Neural cell (in vitro differentiated cells): ENCODE measurements at regions not wholly inside any gene's neighbourhood (a gene's known extent, or its start where the extent isn't known, plus 50 kb on each side); places are given as distances from the start of the nearest gene placed in this dataset.

ENCODE experiments used
- H2AFZ ChIP-seq: fragments of 200-600, 300-800 bp; sonication (generic), shearing (Covaris generic); 2 replicates; pipeline ENCODE4 v1.6.0; 2014; ENCODE audit warnings: low read depth, mild to moderate bottlenecking, antibody characterized with exemption, low read length, moderate library complexity
- H3F3A ChIP-seq: fragments of 200-600 bp; shearing (Covaris generic); 2 replicates; pipeline ENCODE4 v1.6.1; 2016; ENCODE audit warnings: mild to moderate bottlenecking, moderate library complexity, mixed read lengths, antibody characterized with exemption, low read length; ENCODE audit not compliant: insufficient read depth, poor library complexity, severe bottlenecking
- H3K27ac ChIP-seq: fragments of 200-600, 300-800 bp; sonication (generic), shearing (Covaris generic); 2 replicates; pipeline ENCODE4 v1.5.1; 2014; ENCODE audit warnings: mild to moderate bottlenecking, low read length, moderate library complexity
- H3K27me3 ChIP-seq: fragments of 300-800, 200-600 bp; sonication (generic), shearing (Covaris generic); 2 replicates; pipeline ENCODE4 v1.6.0; 2014; ENCODE audit warnings: mild to moderate bottlenecking, low read depth, low read length, moderate library complexity; ENCODE audit not compliant: insufficient read depth
- H3K36me3 ChIP-seq: fragments of 300-800, 200-600 bp; sonication (generic), shearing (Covaris generic); 2 replicates; pipeline ENCODE4 v1.5.1; 2014; ENCODE audit warnings: mild to moderate bottlenecking, antibody characterized with exemption, low read length, moderate library complexity; ENCODE audit not compliant: insufficient read depth
- H3K4me2 ChIP-seq: fragments of 300-800, 200-600 bp; sonication (generic), shearing (Covaris generic); 2 replicates; pipeline ENCODE4 v1.6.0; 2014; ENCODE audit warnings: mild to moderate bottlenecking, low read length
- H3K4me3 ChIP-seq: fragments of 300-800, 200-600 bp; sonication (generic), shearing (Covaris generic); 2 replicates; pipeline ENCODE4 v1.5.1; 2014; ENCODE audit warnings: mild to moderate bottlenecking, low read length, moderate library complexity
- H3K79me2 ChIP-seq: fragments of 200-600 bp; shearing (Covaris generic); replicated peaks from 2 replicates; pipeline ENCODE4 v1.6.0; 2014; ENCODE audit warnings: mild to moderate bottlenecking, low read length, moderate library complexity; ENCODE audit not compliant: insufficient read depth
- H3K9ac ChIP-seq: fragments of 300-800, 200-600 bp; sonication (generic), shearing (Covaris generic); 2 replicates; pipeline ENCODE4 v1.6.1; 2016; ENCODE audit warnings: mild to moderate bottlenecking, low read length, mixed read lengths
- H3K9me2 ChIP-seq: fragments of 200-600 bp; shearing (Covaris generic); 2 replicates; pipeline ENCODE4 v1.6.1; 2016; ENCODE audit warnings: mild to moderate bottlenecking, low read length, mixed read lengths; ENCODE audit not compliant: insufficient read depth
- H3K9me3 ChIP-seq: fragments of 200-600, 300-800 bp; sonication (generic), shearing (Covaris generic); 2 replicates; pipeline ENCODE4 v1.6.1; 2016; ENCODE audit warnings: mild to moderate bottlenecking, mixed run types, low read length, moderate library complexity, mixed read lengths
- H4K20me1 ChIP-seq: fragments of 200-600 bp; shearing (Covaris generic); 2 replicates; pipeline ENCODE4 v1.6.1; 2016; ENCODE audit warnings: mild to moderate bottlenecking, mixed run types; ENCODE audit not compliant: insufficient read depth
- CTCF ChIP-seq: fragments of 450-650 bp; IDR thresholded peaks from 2 replicates; pipeline ENCODE4 v1.5.1; 2014; ENCODE audit warnings: antibody characterized with exemption, mild to moderate bottlenecking, moderate library complexity; ENCODE audit not compliant: poor library complexity, severe bottlenecking
- EP300 ChIP-seq: fragments of 450-650 bp; conservative IDR thresholded peaks from 2 replicates; pipeline ENCODE4 v1.6.1; 2014; ENCODE audit warnings: antibody characterized with exemption, mild to moderate bottlenecking, moderate library complexity; ENCODE audit not compliant: poor library complexity, severe bottlenecking
- EZH2 ChIP-seq: fragments of 200-600, 300-800 bp; shearing (Covaris generic), sonication (generic); IDR thresholded peaks from 2 replicates; pipeline ENCODE4 v1.6.1; 2014; ENCODE audit warnings: antibody characterized with exemption, low read length, borderline replicate concordance, mild to moderate bottlenecking; ENCODE audit not compliant: insufficient read depth, poor library complexity, severe bottlenecking
- MXI1 ChIP-seq: fragments of 450-650 bp; conservative IDR thresholded peaks from 2 replicates; pipeline ENCODE4 v1.6.1; 2014; ENCODE audit warnings: antibody characterized with exemption, mild to moderate bottlenecking; ENCODE audit not compliant: poor library complexity, severe bottlenecking
- POLR2AphosphoS5 ChIP-seq: IDR thresholded peaks from 2 replicates; pipeline ENCODE4 v1.6.1; 2012
- RAD21 ChIP-seq: fragments of 450-650 bp; conservative IDR thresholded peaks from 2 replicates; pipeline ENCODE4 v1.6.1; 2014; ENCODE audit warnings: antibody characterized with exemption, mild to moderate bottlenecking, moderate library complexity
- REST ChIP-seq: IDR thresholded peaks from 2 replicates; pipeline ENCODE4 v1.6.1; 2012; ENCODE audit warnings: borderline replicate concordance
- SMC3 ChIP-seq: fragments of 450-650 bp; conservative IDR thresholded peaks from 2 replicates; pipeline ENCODE4 v1.6.1; 2014; ENCODE audit warnings: antibody characterized with exemption, mild to moderate bottlenecking, moderate library complexity; ENCODE audit not compliant: poor library complexity
- TAF1 ChIP-seq: IDR thresholded peaks from 2 replicates; pipeline ENCODE4 v1.6.1; 2012; ENCODE audit warnings: low read depth

GRCh38 chr13:36571444-36571843, 102.4 kb upstream of the SERTM1 start:
- no peaks in the 10 kb centered on the region for H4K20me1 ChIP-seq
- H3K4me3 ChIP-seq = no peak overlapping the region
- no peak overlapping the region for H3K27ac ChIP-seq
- H3K9ac ChIP-seq = no peak overlapping the region
- TF ChIP-seq TAF1 = no peak
- TF ChIP-seq CTCF = no peak
- TF ChIP-seq SMC3 = no peak
- TF ChIP-seq MXI1 = no peak
- no peak for TF ChIP-seq POLR2AphosphoS5
- TF ChIP-seq RAD21 = no peak
- no peak for TF ChIP-seq REST
- TF ChIP-seq EP300 = no peak
- TF ChIP-seq EZH2 = no peak
- H3K4me2 ChIP-seq = no peak overlapping the region
- H3K36me3 ChIP-seq = no peaks in the 10 kb centered on the region
- H2AFZ ChIP-seq = no peak overlapping the region
- no peaks in the 10 kb centered on the region for H3K79me2 ChIP-seq
- no peaks in the 10 kb centered on the region for H3K27me3 ChIP-seq
- no peaks in the 10 kb centered on the region for H3K9me3 ChIP-seq
- no peaks in the 10 kb centered on the region for H3F3A ChIP-seq
- H3K9me2 ChIP-seq = no peaks in the 10 kb centered on the region

GRCh38 chr13:36582977-36583376, 90.8 kb upstream of the SERTM1 start:
- no peak for TF ChIP-seq POLR2AphosphoS5
- TF ChIP-seq CTCF = no peak
- TF ChIP-seq RAD21 = no peak
- no peak for TF ChIP-seq EP300
- no peaks in the 10 kb centered on the region for H3K9me3 ChIP-seq

More at GRCh38 chr13:36582977-36583376, 90.8 kb upstream of the SERTM1 start:
- no peak overlapping the region for H2AFZ ChIP-seq
- no peaks in the 10 kb centered on the region for H3K9me2 ChIP-seq
- H3K4me3 ChIP-seq = no peak overlapping the region
- H3K36me3 ChIP-seq = no peaks in the 10 kb centered on the region
- H4K20me1 ChIP-seq = no peaks in the 10 kb centered on the region
- H3K79me2 ChIP-seq = no peaks in the 10 kb centered on the region
- no peaks in the 10 kb centered on the region for H3K27me3 ChIP-seq
- H3K4me2 ChIP-seq = no peak overlapping the region
- H3F3A ChIP-seq = no peaks in the 10 kb centered on the region
- H3K27ac ChIP-seq = no peak overlapping the region
- H3K9ac ChIP-seq = no peak overlapping the region
